ENCODE measurements at regions not wholly inside any gene's neighbourhood (a gene's known extent, or its start where the extent isn't known, plus 50 kb on each side); places are given as distances from the start of the nearest gene placed in this dataset.

DNA sequence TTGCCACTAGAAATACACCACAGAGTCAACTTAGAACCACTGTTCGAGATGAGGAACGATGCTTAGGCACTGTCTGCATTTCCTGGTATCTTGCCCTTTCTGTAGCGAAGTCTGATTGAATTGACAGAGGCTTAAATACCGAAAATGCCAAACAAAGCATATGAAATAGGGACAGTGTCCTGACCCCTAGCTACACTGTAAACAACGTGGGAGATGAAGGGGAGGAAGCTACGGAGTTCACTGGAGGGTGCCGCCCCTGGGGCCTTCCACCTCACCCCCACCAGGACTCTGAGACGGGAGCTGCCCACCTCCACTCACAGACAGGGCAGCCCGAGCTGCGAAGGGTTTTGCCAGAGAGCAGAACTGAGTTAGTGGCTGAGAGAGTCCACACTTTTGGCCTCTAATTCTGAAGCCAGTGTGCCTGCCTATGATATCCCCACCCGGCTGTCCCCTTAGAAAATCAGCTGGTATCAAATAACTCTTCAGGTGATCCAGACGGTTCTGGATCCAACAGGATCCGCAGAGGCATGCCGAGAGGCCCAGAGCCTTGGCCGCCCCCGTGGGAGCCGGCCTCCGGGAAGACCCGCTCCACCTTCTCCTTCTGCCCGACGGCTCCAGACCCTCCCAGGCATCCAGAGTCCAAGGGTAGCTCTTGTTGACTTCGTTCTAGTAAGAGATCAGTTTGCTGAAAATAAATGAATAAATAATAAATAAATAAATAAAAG lies 230.7 kb upstream of the DIO3 start:
- Mint-ChIP-seq H3K36me3 (no peaks in the 10 kb centered on the region), H3K27ac (no peak overlapping the region), H3K27me3 (ENCODE audit: low read depth in 3 of 3) (peaks cover 0 to 6% (median 2%) of the 10 kb centered on the region in 3 donors), H3K9me3 (peaks cover 0 to 7% (median 4%) of the 10 kb centered on the region in 7 donors), H3K4me3 (no peak overlapping the region), H3K4me1 (no peaks in the 10 kb centered on the region)
- no peak overlapping the region for H3K27ac ChIP-seq (ENCODE audit: low read depth in 1 of 2, low read length in 2 of 2)
- H3K4me1 ChIP-seq (ENCODE audit: control insufficient read depth in 1 of 2, insufficient read depth in 2 of 2, low read length in 2 of 2): no peaks in the 10 kb centered on the region
- H4K20me1 ChIP-seq (ENCODE audit: insufficient read depth, low read length): no peaks in the 10 kb centered on the region
- no peak overlapping the region for H3K4me2 ChIP-seq (replicated peaks; ENCODE audit: extremely low read depth, low read length, poor library complexity, severe bottlenecking)
- H3K79me2 ChIP-seq (ENCODE audit: insufficient read depth, low read length): no peaks in the 10 kb centered on the region
- no peak overlapping the region for H3K4me3 ChIP-seq (replicated peaks in 1 of 3; ENCODE audit: low read depth in 2 of 3, low read length in 3 of 3)
- intact Hi-C loops (cut with micrococcal nuclease): no loop called here
- H3K9me3 ChIP-seq (replicated peaks in 1 of 2; ENCODE audit: control insufficient read depth in 1 of 2, insufficient read depth in 1 of 2, low read length in 2 of 2): no peaks in the 10 kb centered on the region
- no peaks in the 10 kb centered on the region for H3K27me3 ChIP-seq (ENCODE audit: control insufficient read depth in 2 of 2, insufficient read depth in 2 of 2, low read length in 2 of 2)
- no peak for TF ChIP-seq CTCF (IDR thresholded peaks at IDR 0.05)
- H2AFZ ChIP-seq (ENCODE audit: insufficient read depth, low read depth, low read length, poor library complexity, severe bottlenecking): no peak overlapping the region
- no peaks in the 10 kb centered on the region for H3K36me3 ChIP-seq (replicated peaks in 1 of 2; ENCODE audit: control insufficient read depth in 1 of 2, insufficient read depth in 2 of 2, low read length in 2 of 2)
- 95% methylated on average over 13 of the region's 22 CpGs for WGBS (ENCODE audit: insufficient coverage)
- DNase-seq: no peak
- H3K9ac ChIP-seq (ENCODE audit: insufficient read depth, low read length, poor library complexity, severe bottlenecking): no peak overlapping the region

- no peak overlapping the region for H3K9ac ChIP-seq (ENCODE audit: insufficient read depth, low read length, poor library complexity, severe bottlenecking)
- no peaks in the 10 kb centered on the region for H3K36me3 Mint-ChIP-seq
- H3K9me3 Mint-ChIP-seq: peaks cover 0 to 5% (median 2%) of the 10 kb centered on the region in 7 donors
- H3K27ac Mint-ChIP-seq: no peak overlapping the region
- H3K36me3 ChIP-seq (replicated peaks in 1 of 2; ENCODE audit: control insufficient read depth in 1 of 2, insufficient read depth in 2 of 2, low read length in 2 of 2): no peaks in the 10 kb centered on the region
- no peak overlapping the region for H3K4me3 ChIP-seq (replicated peaks in 1 of 3; ENCODE audit: low read depth in 2 of 3, low read length in 3 of 3)
- no peaks in the 10 kb centered on the region for H3K27me3 ChIP-seq (ENCODE audit: control insufficient read depth in 2 of 2, insufficient read depth in 2 of 2, low read length in 2 of 2)
- H2AFZ ChIP-seq (ENCODE audit: insufficient read depth, low read depth, low read length, poor library complexity, severe bottlenecking): no peak overlapping the region
- no peaks in the 10 kb centered on the region for H4K20me1 ChIP-seq (ENCODE audit: insufficient read depth, low read length)
- 61% methylated on average over 2 of the region's 10 CpGs for WGBS (ENCODE audit: insufficient coverage)
- H3K4me1 ChIP-seq (ENCODE audit: control insufficient read depth in 1 of 2, insufficient read depth in 2 of 2, low read length in 2 of 2): no peaks in the 10 kb centered on the region
- no peaks in the 10 kb centered on the region for H3K9me3 ChIP-seq (replicated peaks in 1 of 2; ENCODE audit: control insufficient read depth in 1 of 2, insufficient read depth in 1 of 2, low read length in 2 of 2)
- H3K27ac ChIP-seq (ENCODE audit: low read depth in 1 of 2, low read length in 2 of 2): no peak overlapping the region
- TF ChIP-seq CTCF (IDR thresholded peaks at IDR 0.05): no peak
- no peaks in the 10 kb centered on the region for H3K4me1 Mint-ChIP-seq
- no peaks in the 10 kb centered on the region for H3K79me2 ChIP-seq (ENCODE audit: insufficient read depth, low read length)
- H3K27me3 Mint-ChIP-seq (ENCODE audit: low read depth in 3 of 3): peaks cover 0 to 6% (median 2%) of the 10 kb centered on the region in 3 donors
- intact Hi-C loops (cut with micrococcal nuclease): no loop called here
- no peak for DNase-seq
- H3K4me2 ChIP-seq (replicated peaks; ENCODE audit: extremely low read depth, low read length, poor library complexity, severe bottlenecking): no peak overlapping the region
- no peak overlapping the region for H3K4me3 Mint-ChIP-seq
Observed at GRCh38 chr14:101331141-101331525, 230.2 kb upstream of the DIO3 start.

All from CD14-positive monocyte (primary cell).